Adipocyte (in vitro differentiated cells): ENCODE measurements at regions not wholly inside any gene's neighbourhood (a gene's known extent, or its start where the extent isn't known, plus 50 kb on each side); places are given as distances from the start of the nearest gene placed in this dataset.
"Not testable (repeated sequence)": the region's sequence is repeated elsewhere in the genome, so short reads cannot be mapped to it uniquely, and the experiment has no call there.

Source experiments
- DNase-seq: peaks from one replicate; pipeline ENCODE4 v3.0.0-alpha.2; 2015; ENCODE audit warnings: low read depth
- H3K27me3 ChIP-seq: replicated peaks from 2 replicates; pipeline ENCODE4 v1.7.0; 2013; ENCODE audit warnings: mild to moderate bottlenecking, low read length, moderate library complexity; ENCODE audit not compliant: control insufficient read depth, insufficient read depth
- H3K36me3 ChIP-seq: 2 replicates; pipeline ENCODE4 v1.7.0; 2013; ENCODE audit warnings: low read length, mild to moderate bottlenecking, moderate library complexity; ENCODE audit not compliant: control insufficient read depth, insufficient read depth, severe bottlenecking
- H3K4me1 ChIP-seq: 2 replicates; pipeline ENCODE4 v1.7.0; 2013; ENCODE audit warnings: mild to moderate bottlenecking, low read length, moderate library complexity; ENCODE audit not compliant: control insufficient read depth, insufficient read depth
- H3K4me3 ChIP-seq: 2 replicates; pipeline ENCODE4 v1.7.0; 2013; ENCODE audit warnings: mild to moderate bottlenecking, low read length, moderate library complexity
- H3K9ac ChIP-seq: 2 replicates; pipeline ENCODE4 v1.7.0; 2013; ENCODE audit warnings: mild to moderate bottlenecking, low read length, moderate library complexity
- H3K9me3 ChIP-seq: 2 replicates; pipeline ENCODE4 v1.7.0; 2013; ENCODE audit warnings: mild to moderate bottlenecking, low read length, moderate library complexity; ENCODE audit not compliant: control insufficient read depth

GRCh38 chr20:30497191-30497590 lies 760.3 kb upstream of the DEFB115 start:
- not testable (repeated sequence) for H3K36me3 ChIP-seq, H3K4me3 ChIP-seq, H3K4me1 ChIP-seq, DNase-seq, H3K9ac ChIP-seq, H3K9me3 ChIP-seq
- peaks cover 16% of the 10 kb centered on the region for H3K27me3 ChIP-seq

DNA sequence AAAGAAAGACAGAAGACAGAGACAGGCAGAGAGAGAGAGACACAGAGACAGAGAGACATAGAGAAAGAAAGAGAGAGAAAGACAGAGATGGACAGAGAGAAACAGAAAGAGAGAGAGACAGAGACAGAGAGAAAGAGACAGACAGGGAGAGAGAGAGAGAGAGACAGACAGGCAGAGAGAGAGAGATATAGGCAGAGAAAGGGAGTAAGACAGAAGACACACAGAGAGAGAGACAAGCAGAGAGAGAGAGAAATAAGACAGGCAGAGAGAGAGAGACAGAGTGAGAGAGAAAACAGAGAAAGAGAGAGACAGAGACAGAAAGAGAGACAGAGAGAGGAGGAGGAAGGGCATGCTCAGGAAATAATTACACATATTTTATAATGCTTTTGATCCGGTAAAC lies 758.3 kb upstream of the DEFB115 start:
- Histone ChIP-seq H3K9me3 (no peaks in the 10 kb centered on the region), H3K4me1 (no peaks in the 10 kb centered on the region), H3K9ac (no peak overlapping the region), H3K4me3 (no peak overlapping the region), H3K36me3 (no peaks in the 10 kb centered on the region), H3K27me3 (peaks cover 29% of the 10 kb centered on the region)
- DNase-seq = no peak

DNA sequence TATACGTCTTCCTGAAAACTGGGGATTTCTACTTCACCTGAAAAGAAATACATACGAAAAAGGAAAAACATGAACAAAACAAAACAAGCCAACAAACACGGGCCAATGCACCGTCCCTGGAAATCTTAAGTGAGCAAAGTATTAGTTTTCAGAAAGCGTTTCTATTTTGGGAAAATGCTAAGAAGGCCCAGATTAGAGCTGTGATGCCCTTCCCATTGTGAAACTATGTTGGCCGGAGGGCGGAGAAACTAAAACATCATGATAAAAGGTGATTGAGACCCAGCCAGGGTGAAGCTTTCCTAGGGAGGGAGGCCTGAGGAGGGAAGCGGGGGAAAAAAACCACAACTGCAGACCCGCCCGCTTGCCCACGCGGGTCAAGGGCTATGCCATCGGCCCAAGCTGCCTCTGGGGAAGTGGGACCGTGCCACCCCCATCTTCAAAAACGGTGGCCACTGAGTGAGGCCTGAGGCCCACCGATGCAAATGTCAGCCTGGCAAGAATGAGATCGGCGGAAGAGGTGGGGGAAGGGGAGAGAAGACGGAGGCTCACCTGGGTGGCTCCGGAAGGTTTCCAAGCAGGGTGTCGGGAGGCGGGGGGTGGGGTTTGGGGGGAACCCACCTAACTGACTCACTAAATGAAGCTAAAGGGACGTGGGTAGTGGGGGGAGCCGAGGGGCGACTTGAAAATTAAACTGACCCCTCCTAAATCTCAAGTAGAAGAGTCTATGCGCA lies 757.6 kb upstream of the DEFB115 start:
- not testable (repeated sequence) for H3K9me3 ChIP-seq, DNase-seq, H3K9ac ChIP-seq, H3K36me3 ChIP-seq, H3K4me1 ChIP-seq, H3K4me3 ChIP-seq
- peaks cover 29% of the 10 kb centered on the region for H3K27me3 ChIP-seq

- not testable (repeated sequence) for DNase-seq, H3K9me3 ChIP-seq, H3K36me3 ChIP-seq, H3K4me3 ChIP-seq, H3K4me1 ChIP-seq, H3K9ac ChIP-seq
- H3K27me3 ChIP-seq = peaks cover 29% of the 10 kb centered on the region
These were observed 757.0 kb upstream of the DEFB115 start for GRCh38 chr20:30500447-30500820.

GRCh38 chr20:30500829-30501440 lies 756.5 kb upstream of the DEFB115 start:
- H3K4me3 ChIP-seq = no peak overlapping the region

DNA sequence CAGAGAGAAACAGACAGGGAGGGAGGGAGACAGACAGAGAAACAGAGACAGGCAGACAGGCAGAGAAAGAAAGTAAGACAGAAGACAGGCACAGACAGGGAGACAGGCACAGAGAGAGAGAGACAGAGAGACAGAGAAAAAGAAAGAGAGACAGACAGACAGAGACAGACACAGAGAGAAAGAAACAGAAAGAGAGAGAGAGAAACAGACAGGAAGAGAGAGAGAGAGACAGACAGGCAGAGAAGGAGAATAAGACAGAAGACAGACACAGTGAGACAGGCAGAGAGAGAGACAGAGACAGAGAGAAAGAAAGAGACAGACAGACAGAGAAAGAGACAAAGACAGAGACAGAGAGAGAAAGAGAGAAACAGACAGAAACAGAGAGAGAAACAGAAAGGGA lies 754.8 kb upstream of the DEFB115 start:
- DNase-seq = peak; percentile 1
- H3K27me3 ChIP-seq = peaks cover 29% of the 10 kb centered on the region
- no peak overlapping the region for H3K9ac ChIP-seq
- H3K4me3 ChIP-seq = no peak overlapping the region
- no peaks in the 10 kb centered on the region for H3K9me3 ChIP-seq
- no peaks in the 10 kb centered on the region for H3K36me3 ChIP-seq
- no peaks in the 10 kb centered on the region for H3K4me1 ChIP-seq

More at GRCh38 chr20:30500829-30501440, 756.5 kb upstream of the DEFB115 start:
- Histone ChIP-seq H3K36me3 (no peaks in the 10 kb centered on the region), H3K9me3 (no peaks in the 10 kb centered on the region), H3K9ac (no peak overlapping the region), H3K27me3 (peaks cover 29% of the 10 kb centered on the region), H3K4me1 (no peaks in the 10 kb centered on the region)
- no peak for DNase-seq

GRCh38 chr20:30503204-30503603 lies 754.3 kb upstream of the DEFB115 start:
- not testable (repeated sequence) for H3K4me1 ChIP-seq, H3K9ac ChIP-seq, DNase-seq

DNA sequence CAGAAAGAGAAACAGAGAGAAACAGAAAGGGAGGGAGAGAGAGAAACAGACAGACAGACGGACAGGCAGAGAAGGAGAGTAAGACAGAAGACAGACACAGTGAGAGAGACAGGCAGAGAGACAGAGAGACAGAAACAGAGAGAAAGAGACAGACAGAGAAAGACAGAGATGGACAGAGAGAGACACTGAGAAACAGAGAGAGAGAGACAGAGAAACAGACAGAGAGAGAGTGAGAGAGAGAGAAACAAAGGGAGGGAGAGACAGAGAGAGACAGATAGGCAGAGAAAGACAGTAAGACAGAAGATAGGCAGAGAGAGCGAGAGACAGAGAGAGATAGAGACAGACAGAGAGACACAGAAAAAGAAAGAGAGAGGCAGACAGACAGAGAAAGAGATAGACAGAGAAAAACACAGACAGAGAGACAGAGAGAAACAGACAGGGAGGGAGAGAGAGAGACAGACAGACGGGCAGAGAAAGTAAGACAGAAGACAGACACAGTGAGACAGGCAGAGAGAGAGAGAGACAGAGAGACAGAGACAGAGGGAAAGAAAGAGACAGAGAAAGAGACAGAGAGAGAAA lies 753.4 kb upstream of the DEFB115 start:
- H3K9me3 ChIP-seq = no peaks in the 10 kb centered on the region

More at GRCh38 chr20:30503204-30503603, 754.3 kb upstream of the DEFB115 start:
- H3K4me3 ChIP-seq, H3K36me3 ChIP-seq, H3K9me3 ChIP-seq: not testable (repeated sequence)
- H3K27me3 ChIP-seq = peaks cover 28% of the 10 kb centered on the region

DNA sequence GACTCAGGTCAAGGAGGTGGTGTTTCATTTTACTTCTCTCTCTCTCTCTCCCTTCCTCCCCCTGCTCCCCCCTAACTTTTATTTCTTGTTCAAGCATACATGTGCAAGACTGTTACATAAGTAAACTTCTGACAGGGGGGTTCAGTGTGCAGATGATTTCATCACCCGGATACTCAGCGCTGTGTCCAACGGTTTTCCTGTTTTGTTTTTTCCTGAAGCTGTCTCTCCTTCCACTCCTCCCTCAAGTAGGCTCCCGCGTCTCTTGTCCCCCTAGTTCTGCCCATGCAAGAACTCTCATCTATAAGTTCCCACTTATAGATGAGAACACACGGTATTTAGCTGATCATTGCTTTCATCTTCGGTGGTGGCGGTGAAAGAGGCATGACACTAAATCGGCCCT lies 751.9 kb upstream of the DEFB115 start:
- no peak for DNase-seq
- peaks cover 19% of the 10 kb centered on the region for H3K27me3 ChIP-seq
- no peaks in the 10 kb centered on the region for H3K9me3 ChIP-seq
- H3K36me3 ChIP-seq = no peaks in the 10 kb centered on the region
- H3K4me1 ChIP-seq = no peaks in the 10 kb centered on the region
- no peak overlapping the region for H3K4me3 ChIP-seq
- H3K9ac ChIP-seq = no peak overlapping the region

More for the DNA sequence above, 753.4 kb upstream of the DEFB115 start:
- Histone ChIP-seq H3K27me3 (peaks cover 19% of the 10 kb centered on the region), H3K9ac (no peak overlapping the region), H3K36me3 (no peaks in the 10 kb centered on the region), H3K4me3 (no peak overlapping the region), H3K4me1 (no peaks in the 10 kb centered on the region)
- DNase-seq = no peak

- no peaks in the 10 kb centered on the region for H3K4me1 ChIP-seq
- no peaks in the 10 kb centered on the region for H3K9me3 ChIP-seq
- no peak for DNase-seq
- no peaks in the 10 kb centered on the region for H3K36me3 ChIP-seq
- H3K4me3 ChIP-seq = no peak overlapping the region
- no peak overlapping the region for H3K9ac ChIP-seq
- H3K27me3 ChIP-seq = peaks cover 16% of the 10 kb centered on the region
These were observed 751.4 kb upstream of the DEFB115 start for GRCh38 chr20:30506100-30506499.

GRCh38 chr20:30508382-30508781 lies 749.1 kb upstream of the DEFB115 start:
- H3K4me1 ChIP-seq, DNase-seq, H3K36me3 ChIP-seq, H3K27me3 ChIP-seq, H3K9ac ChIP-seq, H3K9me3 ChIP-seq, H3K4me3 ChIP-seq: not testable (repeated sequence)
